Keratinocyte (primary cell): ENCODE measurements at regions not wholly inside any gene's neighbourhood (a gene's known extent, or its start where the extent isn't known, plus 50 kb on each side); places are given as distances from the start of the nearest gene placed in this dataset.

Experiments used
- DNase-seq: peaks from one replicate; pipeline ENCODE4 v3.0.0-alpha.2; 2011; ENCODE audit warnings: low read depth, missing footprints, low spot score
- FAIRE-seq: peaks from 2 replicates; lab custom pipeline; 2011; peaks lifted over from hg19 to GRCh38; lab: Jason Lieb, UNC
- H2AFZ ChIP-seq: 2 replicates; pipeline ENCODE4 v1.6.0; 2012; ENCODE audit warnings: low read length, control low read depth, inconsistent platforms; ENCODE audit not compliant: control insufficient read depth
- H3K27ac ChIP-seq: 2 replicates; pipeline ENCODE4 v1.5.1; 2011; ENCODE audit warnings: low read length; ENCODE audit not compliant: control insufficient read depth, insufficient read depth
- H3K27me3 ChIP-seq: 3 replicates; pipeline ENCODE4 v1.6.0; 2011; ENCODE audit warnings: low read length; ENCODE audit not compliant: control insufficient read depth, insufficient read depth; ENCODE audit errors: extremely low read depth
- H3K36me3 ChIP-seq, 2 experiments: 2 replicates in 1 of 2; 3 replicates in 1 of 2; pipeline ENCODE4 v1.5.1; 2011; ENCODE audit warnings: low read length in 2 of 2, mild to moderate bottlenecking in 1 of 2; ENCODE audit not compliant: control insufficient read depth in 2 of 2, insufficient read depth in 2 of 2; ENCODE audit errors: extremely low read depth in 1 of 2
- H3K4me1 ChIP-seq: 3 replicates; pipeline ENCODE4 v1.5.1; 2011; ENCODE audit warnings: low read length; ENCODE audit not compliant: control insufficient read depth, insufficient read depth; ENCODE audit errors: extremely low read depth
- H3K4me2 ChIP-seq: 3 replicates; pipeline ENCODE4 v1.6.0; 2011; ENCODE audit warnings: low read depth, low read length; ENCODE audit not compliant: control insufficient read depth, insufficient read depth; ENCODE audit errors: extremely low read depth
- H3K4me3 ChIP-seq, 3 experiments: fragments of 200-600 bp in 1 of 3; sonication (generic) in 1 of 3; 2 replicates in 2 of 3; 3 replicates in 1 of 3; pipeline ENCODE4 v1.5.1; 2011 to 2016; ENCODE audit warnings: low read length in 3 of 3, mild to moderate bottlenecking in 3 of 3, control low read depth in 2 of 3, inconsistent platforms in 1 of 3, low read depth in 1 of 3, mixed read lengths in 1 of 3, mixed run types in 1 of 3, moderate library complexity in 1 of 3; ENCODE audit not compliant: control insufficient read depth in 2 of 3, insufficient read depth in 2 of 3; ENCODE audit errors: extremely low read depth in 1 of 3
- H3K79me2 ChIP-seq: 2 replicates; pipeline ENCODE4 v1.6.0; 2012; ENCODE audit warnings: low read length; ENCODE audit not compliant: control insufficient read depth, insufficient read depth
- H3K9ac ChIP-seq: 3 replicates; pipeline ENCODE4 v1.6.0; 2011; ENCODE audit warnings: low read length; ENCODE audit not compliant: control insufficient read depth, insufficient read depth; ENCODE audit errors: extremely low read depth
- H3K9me1 ChIP-seq: 3 replicates; pipeline ENCODE4 v1.6.0; 2011; ENCODE audit warnings: low read length; ENCODE audit not compliant: control insufficient read depth, insufficient read depth; ENCODE audit errors: extremely low read depth
- H3K9me3 ChIP-seq: 2 replicates; pipeline ENCODE4 v1.5.1; 2012; ENCODE audit warnings: low read depth, low read length; ENCODE audit not compliant: control insufficient read depth
- H4K20me1 ChIP-seq: 3 replicates; pipeline ENCODE4 v1.6.0; 2011; ENCODE audit warnings: low read length; ENCODE audit not compliant: control insufficient read depth, insufficient read depth; ENCODE audit errors: extremely low read depth
- EZH2 ChIP-seq: IDR thresholded peaks from one replicate; pipeline ENCODE4 v1.6.1; 2012; ENCODE audit warnings: inconsistent platforms, mild to moderate bottlenecking, low read length, moderate library complexity
- dilution Hi-C: fragments of 300-500 bp; cut with MboI; formaldehyde crosslinking; loops from one replicate; pipeline ENCODE4 v1.7.0; 2020; ENCODE audit warnings: low sequenced_read_pairs; ENCODE audit not compliant: extremely low pct_ligation_motif_present
- TF ChIP-seq, protein P1 (sequence below), 3 experiments: IDR thresholded peaks in 1 of 3; conservative IDR thresholded peaks in 1 of 3; optimal IDR thresholded peaks in 1 of 3; 2 replicates in 2 of 3; 3 replicates in 1 of 3; pipeline versions ENCODE3 to v1.5.1; 2011; ENCODE audit warnings: low read length in 3 of 3, mild to moderate bottlenecking in 3 of 3, moderate library complexity in 2 of 3, control low read depth in 1 of 3, inconsistent platforms in 1 of 3; ENCODE audit not compliant: insufficient read depth in 2 of 3; ENCODE audit errors: extremely low read depth in 1 of 3

GRCh38 chr20:24823176-24823784 is 125.8 kb upstream of the CST7 start:
- Histone ChIP-seq H3K9ac (no peak overlapping the region), H3K9me1 (no peaks in the 10 kb centered on the region), H3K36me3 (no peaks in the 10 kb centered on the region), H2AFZ (no peak overlapping the region), H3K79me2 (no peaks in the 10 kb centered on the region), H3K4me3 (no peak overlapping the region), H3K27me3 (no peaks in the 10 kb centered on the region), H4K20me1 (no peaks in the 10 kb centered on the region), H3K4me1 (no peaks in the 10 kb centered on the region), H3K4me2 (no peak overlapping the region), H3K9me3 (no peaks in the 10 kb centered on the region), H3K27ac (no peak overlapping the region)
- dilution Hi-C loops = no loop called here
- no peak for TF ChIP-seq EZH2
- TF ChIP-seq, protein P1, sequence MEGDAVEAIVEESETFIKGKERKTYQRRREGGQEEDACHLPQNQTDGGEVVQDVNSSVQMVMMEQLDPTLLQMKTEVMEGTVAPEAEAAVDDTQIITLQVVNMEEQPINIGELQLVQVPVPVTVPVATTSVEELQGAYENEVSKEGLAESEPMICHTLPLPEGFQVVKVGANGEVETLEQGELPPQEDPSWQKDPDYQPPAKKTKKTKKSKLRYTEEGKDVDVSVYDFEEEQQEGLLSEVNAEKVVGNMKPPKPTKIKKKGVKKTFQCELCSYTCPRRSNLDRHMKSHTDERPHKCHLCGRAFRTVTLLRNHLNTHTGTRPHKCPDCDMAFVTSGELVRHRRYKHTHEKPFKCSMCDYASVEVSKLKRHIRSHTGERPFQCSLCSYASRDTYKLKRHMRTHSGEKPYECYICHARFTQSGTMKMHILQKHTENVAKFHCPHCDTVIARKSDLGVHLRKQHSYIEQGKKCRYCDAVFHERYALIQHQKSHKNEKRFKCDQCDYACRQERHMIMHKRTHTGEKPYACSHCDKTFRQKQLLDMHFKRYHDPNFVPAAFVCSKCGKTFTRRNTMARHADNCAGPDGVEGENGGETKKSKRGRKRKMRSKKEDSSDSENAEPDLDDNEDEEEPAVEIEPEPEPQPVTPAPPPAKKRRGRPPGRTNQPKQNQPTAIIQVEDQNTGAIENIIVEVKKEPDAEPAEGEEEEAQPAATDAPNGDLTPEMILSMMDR (optimal IDR thresholded peaks at IDR 0.05 in 1 of 3, IDR thresholded peaks at IDR 0.05 in 1 of 3, conservative IDR thresholded peaks at IDR 0.05 in 1 of 3; ENCODE audit: extremely low read depth in 1 of 3, insufficient read depth in 2 of 3, low read length in 3 of 3) = no peak
- no peak for FAIRE-seq
- DNase-seq = no peak

GRCh38 chr20:24823989-24824693 is 124.9 kb upstream of the CST7 start:
- Histone ChIP-seq H3K4me3 (no peak overlapping the region), H3K9ac (no peak overlapping the region), H3K36me3 (no peaks in the 10 kb centered on the region), H3K27me3 (no peaks in the 10 kb centered on the region), H3K9me3 (no peaks in the 10 kb centered on the region), H3K4me1 (no peaks in the 10 kb centered on the region), H2AFZ (no peak overlapping the region), H3K4me2 (no peak overlapping the region), H3K9me1 (no peaks in the 10 kb centered on the region), H3K27ac (no peak overlapping the region), H4K20me1 (no peaks in the 10 kb centered on the region), H3K79me2 (no peaks in the 10 kb centered on the region)
- dilution Hi-C loops = no loop called here
- no peak for FAIRE-seq
- no peak for TF ChIP-seq EZH2
- no peak for DNase-seq
